ENCODE measurements at regions not wholly inside any gene's neighbourhood (a gene's known extent, or its start where the extent isn't known, plus 50 kb on each side); places are given as distances from the start of the nearest gene placed in this dataset.
"Not testable (repeated sequence)": the region's sequence is repeated elsewhere in the genome, so short reads cannot be mapped to it uniquely, and the experiment has no call there.

GRCh38 chr5:18732556-18733479 is 1098.6 kb downstream of the TAF11L14 start:
- DNase-seq (ENCODE audit: low spot score) = no peak

GRCh38 chr5:18736051-18736398 is 1101.8 kb downstream of the TAF11L14 start:
- no peak for DNase-seq (ENCODE audit: low spot score)

- not testable (repeated sequence) for DNase-seq (ENCODE audit: low spot score)
Measured at GRCh38 chr5:18736736-18737135, 1102.5 kb downstream of the TAF11L14 start.

DNA sequence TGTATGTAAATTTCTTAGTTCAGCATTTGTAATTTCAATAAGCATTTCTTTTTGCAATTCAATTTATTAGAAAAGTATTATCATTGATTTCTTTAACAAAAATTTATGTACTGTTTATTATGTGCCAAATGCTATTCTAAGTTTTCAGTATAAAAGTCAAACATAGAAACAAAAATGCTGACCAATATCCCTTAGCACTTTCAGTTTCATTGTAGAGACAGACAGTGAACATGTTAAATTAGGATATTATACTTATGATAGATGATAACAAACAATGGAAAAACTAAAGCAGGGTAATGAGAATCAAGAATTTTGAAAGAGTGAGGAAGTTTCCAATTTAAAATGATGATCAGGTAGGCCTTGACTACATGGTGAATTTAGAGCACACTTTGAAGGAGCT is 1106.0 kb downstream of the TAF11L14 start:
- no peak for DNase-seq (ENCODE audit: low spot score)

- DNase-seq (ENCODE audit: low spot score) = no peak
Measured at GRCh38 chr5:18742830-18743229, 1108.6 kb downstream of the TAF11L14 start.

- DNase-seq (ENCODE audit: low spot score) = no peak
Measured at GRCh38 chr5:18744441-18744840, 1110.2 kb downstream of the TAF11L14 start.

DNA sequence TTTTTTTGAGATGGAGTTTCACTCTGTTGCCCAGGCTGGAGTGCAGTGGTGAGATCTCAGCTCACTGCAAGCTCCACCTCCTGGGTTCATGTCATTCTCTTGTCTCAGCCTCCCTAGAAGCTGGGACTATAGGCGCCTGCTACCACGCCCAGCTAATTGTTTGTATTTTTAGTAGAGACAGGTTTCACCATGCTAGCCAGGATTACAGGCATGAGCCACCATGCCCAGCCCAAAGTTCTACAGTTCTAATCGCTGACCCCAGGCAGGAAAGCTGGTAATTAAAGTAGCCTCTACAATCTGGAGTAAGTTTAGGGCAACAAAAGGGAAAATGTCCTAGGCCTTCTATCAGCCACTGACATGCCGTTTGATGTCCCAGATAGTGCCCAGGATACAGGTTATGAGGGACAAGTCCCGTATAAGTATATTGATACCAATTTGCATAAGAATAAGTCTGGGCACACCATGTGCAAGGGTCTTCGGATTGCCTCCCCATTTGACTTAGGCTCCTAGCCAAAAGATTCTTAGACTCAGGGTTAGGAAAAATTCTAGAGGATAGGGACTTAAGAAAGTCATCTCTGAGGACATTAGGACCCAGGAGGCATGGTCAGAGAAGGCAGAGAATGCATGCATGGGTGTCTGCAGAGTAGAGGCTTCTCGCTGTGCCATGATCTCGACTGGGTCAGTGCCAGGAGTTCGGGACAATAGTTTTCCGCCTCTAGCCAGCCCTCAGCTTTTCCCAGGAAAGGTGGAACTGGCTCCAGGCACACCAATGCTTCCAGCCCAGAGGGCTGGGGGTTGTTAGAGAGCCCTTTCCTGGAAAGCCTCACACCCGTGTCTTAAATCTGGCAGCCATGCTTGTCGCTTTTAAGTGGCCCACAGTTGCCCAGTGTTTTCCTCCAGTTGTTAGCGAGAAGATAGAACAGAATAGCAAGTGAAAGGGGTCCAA is 1111.1 kb downstream of the TAF11L14 start:
- no peak for DNase-seq (ENCODE audit: low spot score)

- peak; percentile 70 for DNase-seq (ENCODE audit: low spot score)
Measured at GRCh38 chr5:18745988-18746615, 1111.8 kb downstream of the TAF11L14 start.

GRCh38 chr5:18749763-18750162 is 1115.5 kb downstream of the TAF11L14 start:
- DNase-seq (ENCODE audit: low spot score) = no peak

GRCh38 chr5:18752317-18752716 is 1118.1 kb downstream of the TAF11L14 start:
- DNase-seq (ENCODE audit: low spot score) = no peak

GRCh38 chr5:18754201-18754600 is 1119.9 kb downstream of the TAF11L14 start:
- no peak for DNase-seq (ENCODE audit: low spot score)

GRCh38 chr5:18761801-18762200 is 1127.5 kb downstream of the TAF11L14 start:
- DNase-seq (ENCODE audit: low spot score) = no peak

DNA sequence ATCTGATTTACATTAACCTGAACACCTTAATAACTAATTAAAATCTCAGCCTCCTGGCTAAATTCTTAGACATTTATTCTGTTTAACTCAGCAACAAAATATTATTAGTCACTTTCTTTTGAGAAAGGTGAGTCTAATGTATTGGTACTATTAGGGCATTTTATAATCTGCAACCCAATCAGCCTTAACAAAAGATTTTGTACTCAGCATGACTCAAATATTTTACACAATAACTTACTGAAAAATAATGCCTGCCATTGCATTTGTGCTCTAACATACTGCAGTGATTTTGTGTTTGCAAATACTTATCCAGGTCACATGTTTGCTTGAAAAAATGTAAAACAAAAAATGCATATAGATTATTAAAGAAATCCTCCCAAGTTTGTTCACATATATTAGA is 1129.9 kb downstream of the TAF11L14 start:
- no peak for DNase-seq (ENCODE audit: low spot score)

GRCh38 chr5:18765304-18765703 is 1131.0 kb downstream of the TAF11L14 start:
- no peak for DNase-seq (ENCODE audit: low spot score)

DNA sequence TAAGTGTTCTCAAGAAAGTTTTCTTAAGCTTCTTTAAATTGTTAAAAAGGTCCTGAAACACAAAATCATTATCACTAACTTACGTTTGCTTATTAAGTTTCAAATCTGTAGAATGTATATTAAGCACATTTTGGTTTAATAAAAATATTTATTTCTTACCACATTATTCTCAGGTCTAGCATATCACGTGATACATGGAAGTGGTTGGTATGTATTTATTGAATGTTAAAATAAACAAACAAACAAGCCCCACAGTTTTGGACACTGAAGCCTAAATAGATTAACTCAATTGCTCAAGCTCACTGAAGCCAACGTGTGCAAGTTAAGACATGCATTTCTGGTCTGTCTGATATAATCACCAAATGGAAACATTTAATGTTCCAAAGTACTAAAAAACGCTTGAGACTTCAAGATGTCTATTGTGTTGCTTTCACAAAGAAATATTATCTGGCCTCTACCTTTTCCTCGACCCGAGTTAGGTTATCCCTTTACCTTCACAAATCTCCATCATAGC is 1136.9 kb downstream of the TAF11L14 start:
- DNase-seq (ENCODE audit: low spot score) = no peak

DNA sequence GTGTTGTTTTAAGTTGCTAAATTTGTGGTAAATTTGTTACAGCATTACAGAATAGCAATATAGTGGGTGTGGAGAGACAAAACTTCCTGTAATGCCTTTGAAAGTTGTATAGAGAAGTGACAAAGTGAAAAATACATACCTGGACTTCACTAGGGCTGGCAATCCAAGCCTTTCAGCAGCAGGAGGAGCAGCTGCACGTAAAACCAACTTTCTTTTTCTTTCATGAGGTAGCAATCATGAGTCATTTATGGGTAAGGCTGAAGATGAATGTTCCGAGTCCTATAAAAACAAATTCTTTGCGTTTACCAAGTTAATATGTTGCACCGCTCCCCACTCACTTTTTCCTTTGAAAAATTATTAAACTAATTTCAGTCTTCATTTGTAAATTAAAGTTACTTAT is 1138.2 kb downstream of the TAF11L14 start:
- no peak for DNase-seq (ENCODE audit: low spot score)

DNA sequence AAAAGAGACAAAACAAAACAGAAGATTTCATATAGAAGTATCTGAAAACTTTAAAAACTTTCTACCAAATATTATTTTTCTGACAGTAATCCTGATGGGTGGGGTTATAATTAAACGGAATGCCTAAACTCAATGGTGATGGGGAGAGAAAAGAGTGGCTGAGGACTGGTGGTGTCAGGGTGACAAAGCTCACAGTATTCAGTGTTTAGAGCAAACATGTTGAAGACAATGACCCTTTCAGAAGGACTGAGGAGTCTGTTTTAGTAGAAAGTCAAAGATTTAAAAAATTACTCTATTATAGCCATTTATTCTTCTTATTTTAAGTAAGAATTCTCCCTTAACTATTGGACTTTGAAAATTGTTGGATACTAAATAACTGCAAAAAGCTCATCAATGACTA is 1144.0 kb downstream of the TAF11L14 start:
- DNase-seq (ENCODE audit: low spot score) = no peak

DNA sequence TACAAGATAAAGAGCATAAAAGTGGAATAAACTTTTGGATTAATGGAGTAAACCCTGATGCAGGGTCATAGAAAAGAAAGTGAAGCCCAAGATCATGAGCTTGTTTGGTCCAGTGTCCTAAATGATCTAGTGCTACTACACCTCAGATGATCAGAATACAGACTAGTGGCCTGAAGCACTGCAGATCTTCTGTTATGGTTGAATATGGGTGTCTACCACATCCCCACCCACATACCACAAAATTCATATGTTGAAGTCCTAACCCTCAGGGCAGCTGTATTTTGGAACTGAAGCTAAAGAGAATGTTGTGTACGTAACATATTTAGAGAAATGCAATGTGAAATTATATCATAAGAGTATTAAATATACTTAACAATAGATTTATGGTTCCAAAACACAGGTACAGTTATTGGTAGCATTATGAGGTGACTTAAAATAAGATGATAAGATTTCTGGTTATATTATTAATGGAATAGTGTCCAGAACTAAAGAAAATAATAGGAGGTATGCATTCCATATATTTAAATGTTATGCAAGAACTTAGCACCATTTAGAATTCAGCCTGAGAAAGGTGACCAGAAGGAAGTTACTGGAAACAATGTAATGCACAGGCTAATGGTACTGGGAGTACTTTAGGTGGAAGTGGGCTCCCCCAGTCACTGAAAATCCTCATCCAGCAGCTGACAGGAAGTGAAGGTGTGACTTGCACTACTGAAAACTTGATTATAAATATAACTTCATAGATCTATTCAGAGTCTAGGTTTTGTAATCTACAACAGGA is 1155.1 kb downstream of the TAF11L14 start:
- no peak for DNase-seq (ENCODE audit: low spot score)

GRCh38 chr5:18792145-18792544 is 1157.9 kb downstream of the TAF11L14 start:
- no peak for DNase-seq (ENCODE audit: low spot score)

DNA sequence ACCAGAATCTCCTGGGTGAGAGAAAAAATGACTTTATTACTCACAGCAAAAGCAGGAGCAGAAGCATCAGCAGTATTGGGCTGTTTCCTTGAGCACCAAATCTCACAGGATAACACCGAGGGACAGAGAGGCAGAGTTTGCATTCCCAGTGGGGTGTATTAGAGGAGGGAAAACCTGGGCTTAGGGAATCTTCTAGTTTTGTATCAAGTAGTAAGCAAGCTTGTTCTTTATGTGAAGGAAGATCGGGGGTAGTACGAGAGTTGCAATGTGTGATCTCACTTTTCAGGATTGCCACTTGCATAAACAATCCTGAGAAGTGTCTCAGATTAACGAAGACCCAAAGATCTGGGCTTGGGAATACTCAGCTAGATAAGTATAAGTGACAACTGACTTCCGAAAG is 1163.0 kb downstream of the TAF11L14 start:
- no peak for DNase-seq (ENCODE audit: low spot score)

DNA sequence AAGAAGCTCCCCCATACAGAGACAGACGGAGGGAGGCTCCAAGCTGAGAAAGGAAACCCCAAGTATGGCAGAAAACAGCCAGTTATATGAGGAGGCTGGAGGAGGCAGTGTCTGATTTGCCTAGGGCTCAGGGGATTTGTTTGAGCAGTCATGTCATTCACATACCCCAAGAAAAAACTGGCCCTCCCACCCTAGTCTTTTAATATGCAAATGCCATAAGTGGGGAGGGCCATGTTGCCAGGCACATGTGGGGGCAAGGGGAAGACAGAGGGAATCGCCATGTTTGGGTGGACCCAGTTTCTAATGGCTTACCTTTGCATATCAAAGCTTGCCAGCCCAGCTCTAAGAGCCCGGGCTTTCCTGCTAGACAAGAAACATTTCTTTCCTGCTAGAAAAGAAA is 1163.8 kb downstream of the TAF11L14 start:
- no peak for DNase-seq (ENCODE audit: low spot score)
